Stomach (tissue), 8 donors: ENCODE measurements at regions not wholly inside any gene's neighbourhood (a gene's known extent, or its start where the extent isn't known, plus 50 kb on each side); places are given as distances from the start of the nearest gene placed in this dataset.

Source experiments
- DNase-seq, 2 donors: peaks; one replicate each; pipeline versions ENCODE4 v3.0.0 to v3.0.0-alpha.2; 2013 to 2019
- H3K27ac ChIP-seq, 5 donors: fragments of 200-600 bp in 4 of 5; sonication (generic) in 4 of 5; one replicate each; pipeline ENCODE4 v1.5.1; 2013 to 2019; ENCODE audit warnings: mild to moderate bottlenecking in 1 of 5, moderate library complexity in 1 of 5
- H3K27me3 ChIP-seq, 3 donors: fragments of 200-600 bp; sonication (generic); one replicate each; pipeline ENCODE4 v1.5.1; 2017 to 2019; ENCODE audit warnings: mixed run types in 1 of 3
- H3K36me3 ChIP-seq, 4 donors: fragments of 200-600 bp; sonication (generic); 1 replicate in 3 of 4; 2 replicates in 1 of 4; pipeline ENCODE4 v1.5.1; 2016 to 2019
- H3K4me1 ChIP-seq, 4 donors: fragments of 200-600 bp; sonication (generic); one replicate each; pipeline ENCODE4 v1.5.1; 2016 to 2019
- H3K4me3 ChIP-seq, 4 donors: fragments of 200-600 bp; sonication (generic) in 3 of 4; one replicate each; pipeline ENCODE4 v1.5.1; 2016 to 2019; ENCODE audit warnings: mild to moderate bottlenecking in 1 of 4
- H3K9me3 ChIP-seq, 4 donors: fragments of 200-600 bp; sonication (generic); one replicate each; pipeline ENCODE4 v1.5.1; 2016 to 2019
- CTCF ChIP-seq, 7 experiments: fragments of 450-650 bp in 4 of 7; fragments of 200-600 bp in 3 of 7; sonication (generic) in 3 of 7; IDR thresholded peaks; one replicate each; pipeline ENCODE4 v1.5.1; 2016 to 2019; ENCODE audit warnings: antibody characterized with exemption in 7 of 7, control low read depth in 2 of 7, mild to moderate bottlenecking in 1 of 7
- EP300 ChIP-seq: sonication (generic); formaldehyde crosslinking; IDR thresholded peaks from one replicate; pipeline ENCODE4 v1.6.1; 2017; ENCODE audit warnings: antibody characterized with exemption
- POLR2A ChIP-seq, 4 donors: fragments of 450-650 bp; IDR thresholded peaks; one replicate each; pipeline ENCODE4 v1.6.1; 2016; ENCODE audit warnings: antibody characterized with exemption in 4 of 4, control low read depth in 2 of 4, mild to moderate bottlenecking in 1 of 4, moderate library complexity in 1 of 4
- POLR2AphosphoS5 ChIP-seq, 3 donors: sonication (generic); formaldehyde crosslinking; IDR thresholded peaks; one replicate each; pipeline ENCODE4 v1.6.1; 2016; ENCODE audit warnings: antibody characterized with exemption in 3 of 3
- WGBS, 5 donors: extraction: QIAGEN DNeasy Blood & Tissue Kit in 3 of 5; methylation state at CpG; one replicate each; pipeline versions ENCODE4 v1.1.5 to v1.1.7; 2013 to 2018; 5-methylcytosine and 5-hydroxymethylcytosine counted together
- intact Hi-C: fragments of 100-400 bp; cut with DNase I; formaldehyde crosslinking; loops from one replicate; pipeline ENCODE4 v1.15.1; 2023; ENCODE audit warnings: low total_unique reads
- donor health status: healthy with polysubstance abuse.
- donor health status: Bipolar disorder and iron deficiency.
- donor health status: healthy.

- H3K27me3 ChIP-seq: peaks cover 0 to 12% (median 0%) of the 10 kb centered on the region in 3 donors
- no peak overlapping the region for H3K4me3 ChIP-seq
- no peak for DNase-seq
- no peaks in the 10 kb centered on the region for H3K4me1 ChIP-seq
- no peak overlapping the region for H3K27ac ChIP-seq
- WGBS, 5 donors: 73 to 79% (median 76%) methylated on average over 8 of the region's 8 CpGs
- no peaks in the 10 kb centered on the region for H3K9me3 ChIP-seq
- intact Hi-C loops: no loop called here
- H3K36me3 ChIP-seq: no peaks in the 10 kb centered on the region
- TF ChIP-seq POLR2AphosphoS5 (IDR thresholded peaks at IDR 0.05) (no peak), EP300 (no peak), CTCF (IDR thresholded peaks at IDR 0.05) (no peak), POLR2A (IDR thresholded peaks at IDR 0.05) (no peak)
Measured at GRCh38 chr2:104413890-104414289, 440.0 kb upstream of the POU3F3 start.

- WGBS, 5 donors: 54 to 71% (median 66%) methylated on average over 6 of the region's 6 CpGs
- DNase-seq: no peak
- H3K4me1 ChIP-seq: no peaks in the 10 kb centered on the region
- no peak overlapping the region for H3K27ac ChIP-seq
- no peak for TF ChIP-seq EP300
- no peak for TF ChIP-seq POLR2A (IDR thresholded peaks at IDR 0.05)
- no peak for TF ChIP-seq CTCF (IDR thresholded peaks at IDR 0.05)
- no peak for TF ChIP-seq POLR2AphosphoS5 (IDR thresholded peaks at IDR 0.05)
- intact Hi-C loops: no loop called here
- no peaks in the 10 kb centered on the region for H3K36me3 ChIP-seq
- H3K27me3 ChIP-seq: peaks cover 0 to 12% (median 0%) of the 10 kb centered on the region in 3 donors
- H3K4me3 ChIP-seq: no peak overlapping the region
- H3K9me3 ChIP-seq: no peaks in the 10 kb centered on the region
Measured at GRCh38 chr2:104415284-104415683, 438.6 kb upstream of the POU3F3 start.

GRCh38 chr2:104416339-104417000 is 437.4 kb upstream of the POU3F3 start:
- TF ChIP-seq POLR2AphosphoS5 (IDR thresholded peaks at IDR 0.05) (no peak), CTCF (IDR thresholded peaks at IDR 0.05) (no peak), POLR2A (IDR thresholded peaks at IDR 0.05) (no peak), EP300 (no peak)
- no peaks in the 10 kb centered on the region for H3K9me3 ChIP-seq
- intact Hi-C loops: no loop called here
- WGBS, 5 donors: 66 to 79% (median 76%) methylated on average over 18 of the region's 18 CpGs
- H3K36me3 ChIP-seq: no peaks in the 10 kb centered on the region
- no peak overlapping the region for H3K27ac ChIP-seq
- peaks cover 0 to 12% (median 0%) of the 10 kb centered on the region in 3 donors for H3K27me3 ChIP-seq
- H3K4me3 ChIP-seq: no peak overlapping the region
- no peak for DNase-seq
- no peaks in the 10 kb centered on the region for H3K4me1 ChIP-seq

GRCh38 chr2:104420420-104420819 is 433.5 kb upstream of the POU3F3 start:
- TF ChIP-seq POLR2A (IDR thresholded peaks at IDR 0.05) (no peak), POLR2AphosphoS5 (IDR thresholded peaks at IDR 0.05) (no peak), EP300 (no peak), CTCF (IDR thresholded peaks at IDR 0.05) (no peak)
- Histone ChIP-seq H3K36me3 (no peaks in the 10 kb centered on the region), H3K27ac (no peak overlapping the region), H3K4me3 (no peak overlapping the region), H3K4me1 (no peaks in the 10 kb centered on the region), H3K9me3 (no peaks in the 10 kb centered on the region), H3K27me3 (peaks cover 0 to under 1% (median 0%) of the 10 kb centered on the region in 3 donors)
- intact Hi-C loops: no loop called here
- DNase-seq: no peak
- WGBS, 5 donors: 79 to 92% (median 86%) methylated on average over 2 of the region's 2 CpGs
